PC-3 (cell line): ENCODE measurements at regions not wholly inside any gene's neighbourhood (a gene's known extent, or its start where the extent isn't known, plus 50 kb on each side); places are given as distances from the start of the nearest gene placed in this dataset.
A peak's percentile ranks its signal among the peaks of the same experiment; 100 is the strongest.
"Not testable (repeated sequence)": the region's sequence is repeated elsewhere in the genome, so short reads cannot be mapped to it uniquely, and the experiment has no call there.

Experiments used
- ATAC-seq: fragments of 200-7000 bp; cut with Tn5 transposase; 2 replicates; pipeline ENCODE4 v1.9.1; 2020; ENCODE audit warnings: mild to moderate bottlenecking, moderate library complexity
- BruUV-seq: library from RNA; stranded (reverse); fragments of 400-500 nt; replicated peaks from 2 replicates; lab custom pipeline; 2021; lab: Mats Ljungman, UMichigan
- CTCF ChIA-PET: fragments of 300-600 bp; sonication (Branson Sonifier 250); formaldehyde crosslinking; loops from one replicate; lab custom pipeline; 2022; ENCODE audit warnings: antibody characterized with exemption; lab: Charles Lee
- POLR2A ChIA-PET: fragments of 300-600 bp; sonication (Branson Sonifier 250); formaldehyde crosslinking; loops from one replicate; lab custom pipeline; 2022; ENCODE audit warnings: antibody characterized with exemption; ENCODE audit not compliant: unreplicated experiment; lab: Charles Lee
- DNase-seq: peaks from one replicate; pipeline ENCODE4 v3.0.0-alpha.2; 2015
- H2AFZ ChIP-seq: fragments of 300-600 bp; sonication (generic); 2 replicates; pipeline ENCODE4 v1.6.0; 2016; ENCODE audit warnings: antibody characterized with exemption, low read length
- H3F3A ChIP-seq: fragments of 300-600 bp; sonication (generic); one replicate; pipeline ENCODE4 v1.6.0; 2017; ENCODE audit warnings: antibody characterized with exemption, low read length, control low read depth, mild to moderate bottlenecking; ENCODE audit not compliant: unreplicated experiment
- H3K27ac ChIP-seq: fragments of 300-600 bp; sonication (generic); 2 replicates; pipeline ENCODE4 v1.5.1; 2016; ENCODE audit warnings: mild to moderate bottlenecking, low read length
- H3K27me3 ChIP-seq: fragments of 300-600 bp; sonication (generic); 2 replicates; pipeline ENCODE4 v1.6.1; 2016; ENCODE audit warnings: low read length, mixed read lengths
- H3K36me3 ChIP-seq: fragments of 300-600 bp; sonication (generic); 2 replicates; pipeline ENCODE4 v1.6.1; 2016; ENCODE audit warnings: low read depth, mixed run types, low read length, mixed read lengths
- H3K4me1 ChIP-seq: fragments of 300-600 bp; sonication (generic); 2 replicates; pipeline ENCODE4 v1.5.1; 2016; ENCODE audit warnings: low read length; ENCODE audit not compliant: insufficient read depth
- H3K4me2 ChIP-seq: fragments of 300-600 bp; sonication (generic); 2 replicates; pipeline ENCODE4 v1.6.0; 2016; ENCODE audit warnings: low read length
- H3K4me3 ChIP-seq: fragments of 300-600 bp; sonication (generic); 2 replicates; pipeline ENCODE4 v1.5.1; 2016; ENCODE audit warnings: mild to moderate bottlenecking, low read length, mixed read lengths
- H3K79me2 ChIP-seq: fragments of 300-600 bp; sonication (generic); 2 replicates; pipeline ENCODE4 v1.6.1; 2017; ENCODE audit warnings: low read length, mixed read lengths
- H3K9ac ChIP-seq: fragments of 300-600 bp; sonication (generic); 2 replicates; pipeline ENCODE4 v1.6.0; 2016; ENCODE audit warnings: mild to moderate bottlenecking, low read length
- H3K9me2 ChIP-seq: fragments of 300-600 bp; sonication (generic); replicated peaks from 2 replicates; pipeline ENCODE4 v1.6.1; 2016; ENCODE audit warnings: mixed run types, low read length, mixed read lengths
- H3K9me3 ChIP-seq: fragments of 300-600 bp; sonication (generic); 2 replicates; pipeline ENCODE4 v1.6.1; 2016; ENCODE audit warnings: low read length, mixed read lengths
- H4K20me1 ChIP-seq: fragments of 300-600 bp; sonication (generic); 2 replicates; pipeline ENCODE4 v1.6.1; 2016; ENCODE audit warnings: low read length, mixed read lengths
- CTCF ChIP-seq: fragments of 300-600 bp; sonication (generic); conservative IDR thresholded peaks from 2 replicates; pipeline ENCODE4 v1.5.1; 2017; ENCODE audit warnings: antibody characterized with exemption, low read depth, mild to moderate bottlenecking, low read length
- EZH2 ChIP-seq: fragments of 300-600 bp; sonication (generic); IDR thresholded peaks from one replicate; pipeline ENCODE4 v1.6.1; 2017; ENCODE audit warnings: antibody characterized with exemption, mild to moderate bottlenecking, low read length; ENCODE audit not compliant: unreplicated experiment
- EZH2phosphoT487 ChIP-seq: fragments of 300-600 bp; sonication (generic); IDR thresholded peaks from 2 replicates; pipeline ENCODE4 v1.6.1; 2018; ENCODE audit warnings: mild to moderate bottlenecking, antibody characterized with exemption, low read length, borderline replicate concordance
- intact Hi-C: fragments of 100-400 bp; cut with micrococcal nuclease; formaldehyde crosslinking; loops from 2 replicates; pipeline ENCODE4 v1.9.0; 2023

- H3K36me3 ChIP-seq, result no peaks in the 10 kb centered on the region
- H3K9me3 ChIP-seq, result no peaks in the 10 kb centered on the region
- no peaks in the 10 kb centered on the region for H3K27me3 ChIP-seq
- peak overlapping the region; percentile 64 for H3K9ac ChIP-seq
- H3K27ac ChIP-seq, result peak overlapping the region; percentile 90
- peak; percentile 60 for DNase-seq
- peaks cover 24% of the 10 kb centered on the region for H3K4me1 ChIP-seq
- ATAC-seq, result peak; percentile 87
- no peaks in the 10 kb centered on the region for H3F3A ChIP-seq
- no peaks in the 10 kb centered on the region for H4K20me1 ChIP-seq
- ChIA-PET POLR2A (no interaction called here), CTCF (no interaction called here)
- no peak overlapping the region for H3K4me3 ChIP-seq
- H2AFZ ChIP-seq, result no peak overlapping the region
- H3K9me2 ChIP-seq, result no peaks in the 10 kb centered on the region
- peak overlapping the region; percentile 40 for H3K4me2 ChIP-seq
- intact Hi-C loops, result loop anchor here (5.0 kb wide), 1 partner anchor 220 kb away; no protein-coding TSS in a partner anchor
- BruUV-seq, result no TSS peak
- TF ChIP-seq EZH2phosphoT487, result no peak
- TF ChIP-seq EZH2, result no peak
- no peak for TF ChIP-seq CTCF
- no peaks in the 10 kb centered on the region for H3K79me2 ChIP-seq
Measured at GRCh38 chr7:13627455-13627854, 362.0 kb downstream of the ETV1 start.

- no peaks in the 10 kb centered on the region for H3K79me2 ChIP-seq
- H3K9me3 ChIP-seq, result no peaks in the 10 kb centered on the region
- H3K27ac ChIP-seq, result peak overlapping the region; percentile 90
- H3K4me2 ChIP-seq, result peak overlapping the region; percentile 40
- H4K20me1 ChIP-seq, result no peaks in the 10 kb centered on the region
- peak overlapping the region; percentile 24; the same call in 1 of the 2 replicates for H2AFZ ChIP-seq
- TF ChIP-seq EZH2 (no peak), CTCF (no peak), EZH2phosphoT487 (no peak)
- no TSS peak for BruUV-seq
- H3F3A ChIP-seq, result no peaks in the 10 kb centered on the region
- peaks cover 24% of the 10 kb centered on the region for H3K4me1 ChIP-seq
- peak; percentile 65 for DNase-seq
- no peak overlapping the region for H3K4me3 ChIP-seq
- ATAC-seq, result peak; percentile 70
- POLR2A ChIA-PET, result no interaction called here
- CTCF ChIA-PET, result no interaction called here
- no peaks in the 10 kb centered on the region for H3K36me3 ChIP-seq
- H3K9ac ChIP-seq, result peak overlapping the region; percentile 64
- H3K27me3 ChIP-seq, result no peaks in the 10 kb centered on the region
- no peaks in the 10 kb centered on the region for H3K9me2 ChIP-seq
- intact Hi-C loops, result loop anchor here (1.0 to 5.0 kb wide), 3 partner anchors 13 to 219 kb away; no protein-coding TSS in a partner anchor
Measured at GRCh38 chr7:13628239-13629001, 361.0 kb downstream of the ETV1 start.

- H3K9me2 ChIP-seq, ATAC-seq, H3K79me2 ChIP-seq, intact Hi-C loops, H3K36me3 ChIP-seq, H2AFZ ChIP-seq, POLR2A ChIA-PET, H3F3A ChIP-seq, H3K9me3 ChIP-seq, H3K27me3 ChIP-seq, H3K9ac ChIP-seq, CTCF ChIA-PET, BruUV-seq, H3K4me2 ChIP-seq, H3K27ac ChIP-seq, DNase-seq, H3K4me3 ChIP-seq, H4K20me1 ChIP-seq: not testable (repeated sequence)
- H3K4me1 ChIP-seq, result peaks cover 24% of the 10 kb centered on the region
Measured at GRCh38 chr7:13631207-13632049, 358.0 kb downstream of the ETV1 start.
